ENCODE measurements at regions not wholly inside any gene's neighbourhood (a gene's known extent, or its start where the extent isn't known, plus 50 kb on each side); places are given as distances from the start of the nearest gene placed in this dataset.

DNA sequence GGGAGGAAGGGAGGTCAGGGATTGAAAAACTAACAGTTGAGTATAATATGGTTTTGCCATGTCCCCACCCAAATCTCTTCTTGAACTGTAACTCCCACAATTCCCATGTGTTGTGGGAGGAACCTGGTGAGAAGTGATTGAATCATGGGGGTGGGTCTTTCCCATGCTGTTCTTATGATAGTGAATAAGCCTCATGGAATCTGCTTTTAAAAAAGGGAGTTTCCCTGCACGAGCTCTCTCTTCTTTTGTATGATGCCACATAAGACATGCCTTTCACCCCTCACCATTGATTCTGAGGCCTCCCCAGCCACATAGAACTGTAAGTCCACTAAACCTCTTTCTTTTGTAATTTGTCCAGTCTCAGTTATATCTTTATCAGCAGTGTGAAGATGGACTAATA lies 833.4 kb upstream of the MAP3K7 start:
- TF ChIP-seq, protein P1, sequence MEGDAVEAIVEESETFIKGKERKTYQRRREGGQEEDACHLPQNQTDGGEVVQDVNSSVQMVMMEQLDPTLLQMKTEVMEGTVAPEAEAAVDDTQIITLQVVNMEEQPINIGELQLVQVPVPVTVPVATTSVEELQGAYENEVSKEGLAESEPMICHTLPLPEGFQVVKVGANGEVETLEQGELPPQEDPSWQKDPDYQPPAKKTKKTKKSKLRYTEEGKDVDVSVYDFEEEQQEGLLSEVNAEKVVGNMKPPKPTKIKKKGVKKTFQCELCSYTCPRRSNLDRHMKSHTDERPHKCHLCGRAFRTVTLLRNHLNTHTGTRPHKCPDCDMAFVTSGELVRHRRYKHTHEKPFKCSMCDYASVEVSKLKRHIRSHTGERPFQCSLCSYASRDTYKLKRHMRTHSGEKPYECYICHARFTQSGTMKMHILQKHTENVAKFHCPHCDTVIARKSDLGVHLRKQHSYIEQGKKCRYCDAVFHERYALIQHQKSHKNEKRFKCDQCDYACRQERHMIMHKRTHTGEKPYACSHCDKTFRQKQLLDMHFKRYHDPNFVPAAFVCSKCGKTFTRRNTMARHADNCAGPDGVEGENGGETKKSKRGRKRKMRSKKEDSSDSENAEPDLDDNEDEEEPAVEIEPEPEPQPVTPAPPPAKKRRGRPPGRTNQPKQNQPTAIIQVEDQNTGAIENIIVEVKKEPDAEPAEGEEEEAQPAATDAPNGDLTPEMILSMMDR (IDR thresholded peaks at IDR 0.05), result no peak
- H3K36me3 Mint-ChIP-seq (ENCODE audit: unreplicated experiment), result peaks cover 11% of the 10 kb centered on the region
- H3K27me3 Mint-ChIP-seq (ENCODE audit: unreplicated experiment), result no peaks in the 10 kb centered on the region
- no peaks in the 10 kb centered on the region for H3K4me1 Mint-ChIP-seq (ENCODE audit: unreplicated experiment)
- no peak overlapping the region for H3K27ac Mint-ChIP-seq (ENCODE audit: unreplicated experiment)
- H3K4me3 Mint-ChIP-seq (ENCODE audit: unreplicated experiment), result no peak overlapping the region
- no peak for DNase-seq (ENCODE audit: extremely low spot score, unreplicated experiment)
- peaks cover 33% of the 10 kb centered on the region for H3K9me3 Mint-ChIP-seq (ENCODE audit: unreplicated experiment)

DNA sequence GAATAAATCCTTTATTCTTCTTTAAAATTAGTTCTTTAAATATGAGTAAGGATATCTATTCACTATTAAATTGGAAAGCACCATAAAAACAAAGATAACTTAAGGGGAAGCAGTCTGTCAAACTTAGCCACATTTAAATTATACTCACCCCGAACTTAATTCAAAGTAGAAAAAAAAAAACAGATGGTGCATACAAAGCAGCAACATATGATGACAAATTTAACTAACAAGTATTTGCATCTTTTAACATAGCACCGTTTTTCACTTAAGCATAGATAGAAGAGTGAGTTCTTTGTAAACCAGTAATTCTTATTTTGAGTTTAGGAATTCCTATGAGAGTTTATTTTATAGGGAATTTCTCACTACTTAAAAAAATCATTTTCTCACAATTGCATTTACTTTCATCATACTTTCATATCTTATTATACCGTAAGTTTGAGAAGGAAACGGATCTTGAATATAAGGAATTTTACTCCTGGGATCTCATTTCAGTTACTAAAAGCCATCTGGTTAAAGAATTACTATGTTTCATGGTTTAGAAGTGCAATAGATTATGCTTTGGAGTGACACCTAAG lies 828.2 kb upstream of the MAP3K7 start:
- peaks cover 12% of the 10 kb centered on the region for H3K36me3 Mint-ChIP-seq (ENCODE audit: unreplicated experiment)
- H3K27me3 Mint-ChIP-seq (ENCODE audit: unreplicated experiment), result no peaks in the 10 kb centered on the region
- no peak for DNase-seq (ENCODE audit: extremely low spot score, unreplicated experiment)
- no peak overlapping the region for H3K4me3 Mint-ChIP-seq (ENCODE audit: unreplicated experiment)
- TF ChIP-seq, protein P1 (IDR thresholded peaks at IDR 0.05), result no peak
- H3K9me3 Mint-ChIP-seq (ENCODE audit: unreplicated experiment), result peaks cover 40% of the 10 kb centered on the region
- no peak overlapping the region for H3K27ac Mint-ChIP-seq (ENCODE audit: unreplicated experiment)
- no peaks in the 10 kb centered on the region for H3K4me1 Mint-ChIP-seq (ENCODE audit: unreplicated experiment)

DNA sequence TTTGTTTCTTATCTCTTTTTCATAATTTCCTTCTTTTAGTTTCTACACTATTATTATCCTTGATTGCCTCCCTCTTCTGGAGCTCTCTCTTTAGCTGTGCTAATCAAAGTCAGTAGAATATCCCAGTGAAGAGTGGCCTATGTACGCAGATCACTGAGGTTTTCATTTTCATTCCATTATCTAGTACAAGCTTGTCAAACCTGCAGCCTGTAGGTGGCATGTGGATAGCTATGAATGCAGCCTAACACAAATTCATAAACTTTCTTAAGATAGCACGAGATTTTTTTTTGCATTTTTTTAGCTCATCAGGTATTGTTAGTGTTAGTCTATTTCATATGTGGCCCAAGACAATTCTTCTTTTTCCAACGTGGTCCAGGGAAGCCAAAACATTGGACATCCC lies 825.7 kb upstream of the MAP3K7 start:
- H3K4me3 Mint-ChIP-seq (ENCODE audit: unreplicated experiment), result no peak overlapping the region
- peaks cover 8% of the 10 kb centered on the region for H3K36me3 Mint-ChIP-seq (ENCODE audit: unreplicated experiment)
- TF ChIP-seq, protein P1 (IDR thresholded peaks at IDR 0.05), result no peak
- peaks cover 29% of the 10 kb centered on the region for H3K9me3 Mint-ChIP-seq (ENCODE audit: unreplicated experiment)
- no peaks in the 10 kb centered on the region for H3K4me1 Mint-ChIP-seq (ENCODE audit: unreplicated experiment)
- H3K27me3 Mint-ChIP-seq (ENCODE audit: unreplicated experiment), result no peaks in the 10 kb centered on the region
- no peak for DNase-seq (ENCODE audit: extremely low spot score, unreplicated experiment)
- no peak overlapping the region for H3K27ac Mint-ChIP-seq (ENCODE audit: unreplicated experiment)

DNA sequence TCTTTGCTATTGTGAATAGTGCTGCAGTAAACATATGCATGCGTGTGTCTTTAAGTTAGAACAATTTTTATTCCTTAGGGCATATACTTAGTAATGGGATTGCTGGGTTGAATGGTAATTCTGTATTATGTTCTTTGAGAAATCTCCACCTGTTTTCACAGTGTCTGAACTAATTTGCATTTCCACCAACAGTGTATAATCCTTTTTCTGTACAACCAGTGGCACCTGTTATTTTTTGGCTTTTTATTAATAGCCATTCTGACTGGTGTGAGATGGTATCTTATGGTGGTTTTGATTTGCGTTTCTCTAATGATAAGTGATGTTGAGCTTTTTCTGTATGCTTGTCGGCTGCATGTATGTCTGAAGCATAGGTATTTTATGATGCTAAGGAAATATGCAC lies 820.8 kb upstream of the MAP3K7 start:
- no peak overlapping the region for H3K27ac Mint-ChIP-seq (ENCODE audit: unreplicated experiment)
- H3K9me3 Mint-ChIP-seq (ENCODE audit: unreplicated experiment), result peaks cover 39% of the 10 kb centered on the region
- no peak overlapping the region for H3K4me3 Mint-ChIP-seq (ENCODE audit: unreplicated experiment)
- DNase-seq (ENCODE audit: extremely low spot score, unreplicated experiment), result no peak
- H3K36me3 Mint-ChIP-seq (ENCODE audit: unreplicated experiment), result peaks cover 8% of the 10 kb centered on the region
- H3K4me1 Mint-ChIP-seq (ENCODE audit: unreplicated experiment), result peaks cover 5% of the 10 kb centered on the region
- TF ChIP-seq, protein P1 (IDR thresholded peaks at IDR 0.05), result no peak
- no peaks in the 10 kb centered on the region for H3K27me3 Mint-ChIP-seq (ENCODE audit: unreplicated experiment)

DNA sequence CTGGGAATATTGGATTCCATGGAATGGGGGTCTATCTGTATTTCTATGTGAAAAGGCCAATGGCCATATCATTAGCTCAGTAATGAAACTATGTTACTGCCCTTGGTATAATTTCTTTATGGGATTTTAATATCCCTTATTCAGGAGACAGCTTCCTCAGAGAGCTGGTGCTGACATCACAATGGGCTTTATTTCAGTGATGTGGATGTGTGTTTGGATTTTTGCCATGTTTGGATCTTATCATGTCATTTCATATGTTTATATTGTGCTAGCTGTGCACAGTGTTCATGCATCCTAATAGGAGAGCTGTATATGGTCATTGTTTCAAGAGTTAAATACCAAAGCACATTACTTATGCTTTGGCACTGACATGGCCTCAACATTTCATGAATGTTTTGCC lies 806.1 kb upstream of the MAP3K7 start:
- TF ChIP-seq, protein P1 (IDR thresholded peaks at IDR 0.05), result no peak
- no peaks in the 10 kb centered on the region for H3K27me3 Mint-ChIP-seq (ENCODE audit: unreplicated experiment)
- peaks cover 21% of the 10 kb centered on the region for H3K9me3 Mint-ChIP-seq (ENCODE audit: unreplicated experiment)
- no peak overlapping the region for H3K27ac Mint-ChIP-seq (ENCODE audit: unreplicated experiment)
- DNase-seq (ENCODE audit: extremely low spot score, unreplicated experiment), result no peak
- H3K4me1 Mint-ChIP-seq (ENCODE audit: unreplicated experiment), result no peaks in the 10 kb centered on the region
- peaks cover 6% of the 10 kb centered on the region for H3K36me3 Mint-ChIP-seq (ENCODE audit: unreplicated experiment)
- H3K4me3 Mint-ChIP-seq (ENCODE audit: unreplicated experiment), result no peak overlapping the region

Data from osteocyte (in vitro differentiated cells).